Stimulated activated CD8-positive, alpha-beta memory T cell treated with anti-CD3 and anti-CD28 coated beads, Interleukin-15, amount 100 ng/mL, for 4 hours (primary cell): ENCODE measurements at regions not wholly inside any gene's neighbourhood (a gene's known extent, or its start where the extent isn't known, plus 50 kb on each side); places are given as distances from the start of the nearest gene placed in this dataset.
"Not testable (repeated sequence)": the region's sequence is repeated elsewhere in the genome, so short reads cannot be mapped to it uniquely, and the experiment has no call there.

Experiments used
- DNase-seq, 2 donors: peaks; one replicate each; pipeline ENCODE4 v3.0.0-alpha.2; 2020; ENCODE audit warnings: low read depth in 2 of 2

DNA sequence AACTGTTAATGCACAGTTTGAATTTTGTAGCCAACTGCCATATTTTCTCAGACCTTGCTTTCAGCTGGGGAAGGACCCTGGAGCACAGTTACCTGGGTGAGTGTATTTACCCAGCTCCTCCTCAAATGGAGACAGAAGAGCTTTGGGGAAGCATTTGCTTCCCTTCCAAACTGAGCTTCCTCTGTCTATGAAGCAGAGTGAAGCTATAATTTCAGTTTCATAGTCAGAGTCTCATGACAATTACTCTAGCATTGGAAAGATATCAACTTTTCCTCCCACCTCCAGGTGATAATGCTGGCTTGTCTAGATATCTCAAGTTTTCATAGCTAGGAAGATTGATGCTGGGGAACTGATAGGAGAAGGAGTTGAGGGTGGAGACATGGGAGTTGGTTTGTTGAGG is 406.4 kb upstream of the CLINT1 start:
- no peak for DNase-seq

GRCh38 chr5:158264264-158264663 is 405.3 kb upstream of the CLINT1 start:
- DNase-seq: no peak

- no peak for DNase-seq
These were observed 402.9 kb upstream of the CLINT1 start for GRCh38 chr5:158261674-158262367.

GRCh38 chr5:158256096-158256495 is 397.2 kb upstream of the CLINT1 start:
- no peak for DNase-seq

GRCh38 chr5:158255609-158256008 is 396.7 kb upstream of the CLINT1 start:
- DNase-seq: no peak

GRCh38 chr5:158246661-158247060 is 387.7 kb upstream of the CLINT1 start:
- DNase-seq: no peak

DNA sequence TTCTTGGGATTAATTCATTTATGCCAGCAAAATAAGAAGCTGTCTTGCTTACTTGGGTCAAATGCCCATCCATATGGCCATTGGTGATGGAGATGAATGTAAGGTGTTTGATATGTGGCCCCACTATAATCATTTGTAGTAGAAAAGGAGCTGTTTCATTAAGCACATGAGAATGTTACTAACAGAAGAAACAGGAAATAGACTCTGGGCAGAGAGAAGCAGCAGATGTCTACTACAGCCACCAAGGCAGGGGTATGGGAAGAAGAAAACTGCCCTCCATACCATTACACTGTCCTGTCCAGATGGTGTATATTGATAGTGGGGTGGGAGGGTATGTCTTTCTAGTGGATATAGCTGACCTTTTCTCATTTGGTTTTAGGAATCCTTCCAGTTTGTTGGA is 386.6 kb upstream of the CLINT1 start:
- DNase-seq: no peak

GRCh38 chr5:158244882-158245281 is 385.9 kb upstream of the CLINT1 start:
- no peak for DNase-seq

DNA sequence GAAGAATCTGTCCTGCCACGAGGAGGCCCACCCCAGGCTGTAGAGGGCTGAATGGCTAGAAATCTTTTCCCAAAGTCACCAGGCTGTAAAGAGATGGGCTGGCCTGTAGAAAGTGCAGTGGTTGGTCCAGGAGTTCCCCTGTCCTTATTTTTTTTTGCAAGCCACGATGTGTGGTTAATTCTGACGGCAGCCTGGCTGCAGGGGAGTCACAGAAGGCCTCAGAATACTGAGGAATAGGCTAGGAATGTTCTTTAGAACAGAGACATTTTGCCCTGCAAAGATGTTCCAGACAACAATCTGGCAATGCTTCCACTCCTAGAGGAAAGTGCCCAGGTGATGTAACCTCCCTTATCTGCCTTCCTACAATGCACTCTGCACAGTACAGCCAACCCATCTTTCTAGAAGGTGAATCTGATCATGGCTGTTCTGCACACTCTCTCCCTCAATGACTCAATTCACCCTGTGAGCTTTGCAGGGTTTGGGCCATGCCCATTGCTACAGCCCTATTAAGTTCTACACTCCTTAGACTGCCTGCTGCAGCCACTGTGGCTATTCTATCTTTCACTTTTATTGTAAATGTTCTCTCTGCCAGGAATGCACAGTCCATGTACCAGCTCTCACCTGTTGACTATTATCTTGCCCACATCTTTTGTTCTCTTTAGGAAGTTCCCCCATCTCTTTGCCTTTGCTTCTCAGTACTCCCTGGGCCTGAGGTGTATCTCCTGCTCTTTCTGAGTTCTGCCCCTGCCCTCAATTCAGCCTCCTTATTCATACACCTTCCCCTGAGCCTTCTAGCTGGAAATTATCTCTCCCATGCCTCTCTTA is 377.8 kb upstream of the CLINT1 start:
- DNase-seq: no peak

- DNase-seq: no peak
These were observed 376.2 kb upstream of the CLINT1 start for GRCh38 chr5:158235159-158235547.

DNA sequence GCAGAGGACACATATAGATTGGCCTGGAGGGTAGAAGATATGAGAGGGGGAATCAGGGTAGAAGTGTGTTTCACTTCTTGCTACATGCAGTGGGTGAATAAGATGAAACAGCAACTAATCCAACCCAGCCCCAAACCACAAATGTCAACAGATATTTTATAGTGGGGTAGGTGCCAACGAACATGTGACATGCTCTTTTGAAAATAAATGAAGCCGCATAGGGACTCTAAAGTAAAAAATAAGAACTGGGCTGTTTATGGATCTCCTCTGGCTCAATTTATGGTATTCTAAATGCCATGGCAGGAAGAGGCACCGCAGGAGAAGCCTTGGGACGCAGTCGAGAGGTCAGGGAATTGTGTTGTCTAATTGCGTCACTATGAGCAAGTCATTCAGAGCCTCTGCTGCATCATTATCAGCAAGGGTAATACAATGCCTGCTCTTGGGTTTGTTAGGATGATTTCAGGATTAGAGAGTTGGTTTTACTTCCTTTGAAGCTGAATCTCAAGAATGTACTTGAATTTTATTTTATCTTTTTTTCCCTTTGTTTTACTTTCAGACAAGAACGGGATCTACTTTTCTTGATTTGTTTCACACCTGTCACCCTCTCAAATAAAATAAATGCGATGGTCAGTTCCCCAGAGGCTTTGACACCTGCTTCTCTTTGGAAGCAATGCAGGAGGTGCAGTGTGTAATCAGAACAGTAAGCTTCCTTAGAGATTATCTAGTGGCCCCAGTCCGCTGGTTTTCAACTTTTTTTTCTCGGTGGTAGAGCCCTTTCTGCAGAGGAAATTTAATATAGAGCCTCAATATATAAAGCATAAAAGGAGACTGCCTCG is 375.6 kb upstream of the CLINT1 start:
- DNase-seq: no peak

GRCh38 chr5:158233735-158234322 is 374.9 kb upstream of the CLINT1 start:
- no peak for DNase-seq

GRCh38 chr5:158227314-158227713 is 368.4 kb upstream of the CLINT1 start:
- not testable (repeated sequence) for DNase-seq

- no peak for DNase-seq
These were observed 367.6 kb upstream of the CLINT1 start for GRCh38 chr5:158226496-158226895.

DNA sequence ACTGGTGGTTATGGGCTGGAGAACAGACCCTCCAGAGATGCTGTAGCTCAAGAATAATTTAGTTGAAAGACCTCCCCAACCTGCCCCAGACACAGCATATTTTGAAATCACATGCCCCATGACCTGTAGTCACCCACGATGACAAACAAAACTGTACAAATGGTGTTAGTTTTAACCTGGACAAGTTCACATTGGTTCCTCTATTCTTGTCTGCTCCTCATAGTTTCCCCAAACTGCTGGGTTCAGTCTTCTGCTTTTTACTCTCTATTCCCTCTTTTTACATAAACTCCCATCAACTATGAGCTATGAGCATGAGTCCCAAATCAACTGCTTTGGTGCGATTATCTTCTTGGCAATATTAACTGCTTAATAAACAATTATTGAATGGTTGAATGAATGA is 365.3 kb upstream of the CLINT1 start:
- no peak for DNase-seq

DNA sequence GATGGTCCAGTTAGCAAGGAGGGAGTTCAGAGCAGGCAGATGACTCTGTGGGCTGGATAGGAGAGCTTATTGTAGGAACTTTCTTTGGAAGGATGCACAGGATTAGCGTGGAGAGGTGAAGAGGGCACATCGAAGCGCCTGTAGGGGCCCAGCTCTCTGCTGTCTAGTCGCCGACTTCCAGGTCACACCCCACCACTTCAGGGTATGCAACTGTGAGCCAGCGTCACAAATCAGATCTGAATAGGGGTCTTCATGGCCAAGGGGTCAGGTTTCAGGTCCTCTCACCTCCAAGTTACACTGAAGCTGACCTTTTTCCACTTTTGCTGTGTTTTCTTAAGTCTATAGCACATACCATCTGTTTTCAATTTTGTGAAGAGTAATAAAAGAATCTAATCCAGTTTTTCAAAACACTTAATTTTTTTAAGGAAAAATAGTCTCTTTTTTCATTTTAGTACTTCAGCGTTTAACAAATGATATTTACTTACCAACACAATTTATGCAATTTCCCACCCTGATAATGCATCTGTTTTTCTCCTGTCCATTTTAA is 364.2 kb upstream of the CLINT1 start:
- DNase-seq: no peak

GRCh38 chr5:158212917-158213316 is 354.0 kb upstream of the CLINT1 start:
- DNase-seq: no peak

DNA sequence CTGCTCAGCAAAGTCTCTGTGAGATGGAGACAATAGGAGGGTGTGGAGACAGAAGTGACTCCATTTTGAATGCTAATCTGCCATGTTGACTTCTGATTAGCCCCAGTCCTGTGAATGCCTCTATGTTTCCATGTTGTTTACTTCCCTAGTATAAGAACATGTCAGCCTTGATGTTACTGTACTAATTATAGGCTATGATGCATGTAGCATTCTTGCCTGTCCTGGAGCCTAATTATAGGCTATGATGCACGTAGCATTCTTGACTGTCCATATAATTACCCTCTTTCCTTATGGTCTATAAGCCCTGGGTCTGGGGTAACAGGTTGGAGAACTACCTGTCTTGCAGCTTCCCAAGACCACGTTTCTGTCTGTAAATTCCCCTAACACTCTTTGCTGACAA is 353.3 kb upstream of the CLINT1 start:
- DNase-seq: no peak

GRCh38 chr5:158209219-158209908 is 350.4 kb upstream of the CLINT1 start:
- no peak for DNase-seq

GRCh38 chr5:158207733-158208132 is 348.8 kb upstream of the CLINT1 start:
- no peak for DNase-seq

GRCh38 chr5:158205992-158206391 is 347.0 kb upstream of the CLINT1 start:
- DNase-seq: no peak
